HCT116 (cell line): ENCODE measurements at regions not wholly inside any gene's neighbourhood (a gene's known extent, or its start where the extent isn't known, plus 50 kb on each side); places are given as distances from the start of the nearest gene placed in this dataset.

Experiments
- EZH2phosphoT487 ChIP-seq: fragments of 200-600 bp; IDR thresholded peaks from 2 replicates; pipeline ENCODE4 v1.6.1; 2018; ENCODE audit warnings: antibody characterized with exemption, borderline replicate concordance
- POLR2A ChIP-seq: IDR thresholded peaks from 2 replicates; pipeline ENCODE4 v1.7.0; 2011; ENCODE audit warnings: borderline replicate concordance; ENCODE audit not compliant: insufficient read depth, insufficient read length; ENCODE audit errors: extremely low read depth
- POLR2AphosphoS5 ChIP-seq: IDR thresholded peaks from 2 replicates; pipeline ENCODE4 v1.6.1; 2011; ENCODE audit warnings: mild to moderate bottlenecking, low read depth, low read length, moderate library complexity
- SIN3A ChIP-seq: IDR thresholded peaks from 2 replicates; pipeline ENCODE4 v1.6.1; 2012; ENCODE audit warnings: low read depth
- SRF ChIP-seq: IDR thresholded peaks from 2 replicates; pipeline ENCODE4 v1.6.1; 2012; ENCODE audit warnings: low read depth
- YY1 ChIP-seq: IDR thresholded peaks from 2 replicates; pipeline ENCODE4 v1.6.1; 2011; ENCODE audit warnings: low read length, low read depth, moderate library complexity, mild to moderate bottlenecking; ENCODE audit not compliant: insufficient replicate concordance; ENCODE audit errors: extremely low read depth

DNA sequence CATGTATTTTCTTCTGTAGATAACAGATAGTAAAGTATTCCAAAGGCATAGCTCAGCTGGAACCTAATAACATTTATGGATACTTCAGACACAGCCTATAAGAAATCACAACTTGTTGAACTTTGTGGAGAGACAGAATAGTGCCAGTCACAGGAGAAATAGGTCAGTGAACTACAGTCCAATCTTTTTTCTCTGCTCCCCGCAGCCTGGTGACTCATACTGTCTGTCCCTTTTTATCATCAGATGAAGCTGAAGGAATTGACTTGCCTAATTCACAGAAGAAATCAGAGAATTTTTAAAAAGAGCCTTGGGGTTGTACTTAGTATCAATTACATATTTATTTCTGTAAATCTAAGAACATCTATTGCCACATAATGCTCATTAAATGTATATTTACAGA, 222.3 kb downstream of the ALG10 start:
- TF ChIP-seq POLR2AphosphoS5: no peak
- no peak for TF ChIP-seq SRF
- TF ChIP-seq YY1: no peak
- no peak for TF ChIP-seq EZH2phosphoT487
- TF ChIP-seq SIN3A: no peak
- TF ChIP-seq POLR2A: no peak
